ENCODE measurements at regions not wholly inside any gene's neighbourhood (a gene's known extent, or its start where the extent isn't known, plus 50 kb on each side); places are given as distances from the start of the nearest gene placed in this dataset.

GRCh38 chr4:64497491-64497890, 88.2 kb upstream of the TECRL start:
- ChIA-PET POLR2A (no interaction called here), CTCF (no interaction called here)
- no peak for TF ChIP-seq LEF1 (IDR thresholded peaks at IDR 0.05; ENCODE audit: borderline replicate concordance)
- TF ChIP-seq PKNOX1 (IDR thresholded peaks at IDR 0.05), result no peak
- TF ChIP-seq SP1 (IDR thresholded peaks at IDR 0.05), result no peak
- TF ChIP-seq NFRKB (IDR thresholded peaks at IDR 0.05), result no peak
- TF ChIP-seq ARNT (IDR thresholded peaks at IDR 0.05), result no peak
- TF ChIP-seq BHLHE40 (IDR thresholded peaks at IDR 0.05; ENCODE audit: borderline replicate concordance), result no peak
- no peak for TF ChIP-seq ELF4 (IDR thresholded peaks at IDR 0.05)
- TF ChIP-seq HDGF (IDR thresholded peaks at IDR 0.05; ENCODE audit: borderline replicate concordance), result no peak
- TF ChIP-seq SUZ12 (IDR thresholded peaks at IDR 0.05), result no peak
- TF ChIP-seq CTBP1 (IDR thresholded peaks at IDR 0.05; ENCODE audit: borderline replicate concordance), result no peak
- TF ChIP-seq L3MBTL2 (conservative IDR thresholded peaks at IDR 0.05), result no peak
- TF ChIP-seq TARDBP (IDR thresholded peaks at IDR 0.05), result no peak
- no peak for TF ChIP-seq FOXM1 (IDR thresholded peaks at IDR 0.05; ENCODE audit: borderline replicate concordance)
- no peak for TF ChIP-seq ZNF384 (IDR thresholded peaks at IDR 0.05)
- TF ChIP-seq FOXA1 (IDR thresholded peaks at IDR 0.05), result no peak
- TF ChIP-seq FOXK2 (IDR thresholded peaks at IDR 0.05), result no peak
- no peak for DNase-seq (ENCODE audit: extremely low spot score)

GRCh38 chr4:64495946-64496345, 86.7 kb upstream of the TECRL start:
- TF ChIP-seq LEF1 (IDR thresholded peaks at IDR 0.05; ENCODE audit: borderline replicate concordance) (no peak), TARDBP (IDR thresholded peaks at IDR 0.05) (no peak), ZNF384 (IDR thresholded peaks at IDR 0.05) (no peak), HDGF (IDR thresholded peaks at IDR 0.05; ENCODE audit: borderline replicate concordance) (no peak), FOXM1 (IDR thresholded peaks at IDR 0.05; ENCODE audit: borderline replicate concordance) (no peak), BHLHE40 (IDR thresholded peaks at IDR 0.05; ENCODE audit: borderline replicate concordance) (no peak), L3MBTL2 (conservative IDR thresholded peaks at IDR 0.05) (no peak), ELF4 (IDR thresholded peaks at IDR 0.05) (no peak), FOXA1 (IDR thresholded peaks at IDR 0.05) (no peak), FOXK2 (IDR thresholded peaks at IDR 0.05) (no peak), SP1 (IDR thresholded peaks at IDR 0.05) (no peak), PKNOX1 (IDR thresholded peaks at IDR 0.05) (no peak), SUZ12 (IDR thresholded peaks at IDR 0.05) (no peak), CTBP1 (IDR thresholded peaks at IDR 0.05; ENCODE audit: borderline replicate concordance) (no peak), NFRKB (IDR thresholded peaks at IDR 0.05) (no peak), ARNT (IDR thresholded peaks at IDR 0.05) (no peak)
- POLR2A ChIA-PET, result no interaction called here
- CTCF ChIA-PET, result no interaction called here
- DNase-seq (ENCODE audit: extremely low spot score), result no peak

GRCh38 chr4:64489628-64490027, 80.4 kb upstream of the TECRL start:
- TF ChIP-seq FOXK2 (IDR thresholded peaks at IDR 0.05) (no peak), LEF1 (IDR thresholded peaks at IDR 0.05; ENCODE audit: borderline replicate concordance) (no peak), SP1 (IDR thresholded peaks at IDR 0.05) (no peak), SUZ12 (IDR thresholded peaks at IDR 0.05) (no peak), ZNF384 (IDR thresholded peaks at IDR 0.05) (no peak), HDGF (IDR thresholded peaks at IDR 0.05; ENCODE audit: borderline replicate concordance) (no peak), ARNT (IDR thresholded peaks at IDR 0.05) (no peak), PKNOX1 (IDR thresholded peaks at IDR 0.05) (no peak)
- POLR2A ChIA-PET, result no interaction called here
- DNase-seq (ENCODE audit: extremely low spot score), result no peak
- CTCF ChIA-PET, result no interaction called here

GRCh38 chr4:64479338-64479737, 70.1 kb upstream of the TECRL start:
- no peak for TF ChIP-seq ELF4 (IDR thresholded peaks at IDR 0.05)
- TF ChIP-seq PKNOX1 (IDR thresholded peaks at IDR 0.05), result no peak
- no peak for TF ChIP-seq CTBP1 (IDR thresholded peaks at IDR 0.05; ENCODE audit: borderline replicate concordance)
- TF ChIP-seq NFRKB (IDR thresholded peaks at IDR 0.05), result no peak
- no peak for TF ChIP-seq SP1 (IDR thresholded peaks at IDR 0.05)
- no peak for TF ChIP-seq LEF1 (IDR thresholded peaks at IDR 0.05; ENCODE audit: borderline replicate concordance)
- TF ChIP-seq ARNT (IDR thresholded peaks at IDR 0.05), result no peak
- TF ChIP-seq ZNF384 (IDR thresholded peaks at IDR 0.05), result no peak
- no peak for TF ChIP-seq FOXK2 (IDR thresholded peaks at IDR 0.05)
- TF ChIP-seq TARDBP (IDR thresholded peaks at IDR 0.05), result no peak
- POLR2A ChIA-PET, result no interaction called here
- no peak for DNase-seq (ENCODE audit: extremely low spot score)
- CTCF ChIA-PET, result no interaction called here

- no peak for DNase-seq (ENCODE audit: extremely low spot score)
- CTCF ChIA-PET, result no interaction called here
- TF ChIP-seq FOXM1 (IDR thresholded peaks at IDR 0.05; ENCODE audit: borderline replicate concordance) (no peak), PKNOX1 (IDR thresholded peaks at IDR 0.05) (no peak), NFRKB (IDR thresholded peaks at IDR 0.05) (no peak)
- POLR2A ChIA-PET, result no interaction called here
Measured at GRCh38 chr4:64477127-64477526, 67.9 kb upstream of the TECRL start.

- CTCF ChIA-PET, result no interaction called here
- DNase-seq (ENCODE audit: extremely low spot score), result no peak
- POLR2A ChIA-PET, result no interaction called here
- TF ChIP-seq PKNOX1 (IDR thresholded peaks at IDR 0.05) (no peak), ARNT (IDR thresholded peaks at IDR 0.05) (no peak), FOXA1 (IDR thresholded peaks at IDR 0.05) (no peak), LEF1 (IDR thresholded peaks at IDR 0.05; ENCODE audit: borderline replicate concordance) (no peak), SP1 (IDR thresholded peaks at IDR 0.05) (no peak)
Measured at GRCh38 chr4:64465263-64465662, 56.0 kb upstream of the TECRL start.
